ENCODE measurements at regions not wholly inside any gene's neighbourhood (a gene's known extent, or its start where the extent isn't known, plus 50 kb on each side); places are given as distances from the start of the nearest gene placed in this dataset.

GRCh38 chr3:102161384-102162006 is 273.3 kb upstream of the ZPLD1 start:
- no peak for DNase-seq

- no peak for DNase-seq
These were observed 272.6 kb upstream of the ZPLD1 start for GRCh38 chr3:102162251-102162650.

DNA sequence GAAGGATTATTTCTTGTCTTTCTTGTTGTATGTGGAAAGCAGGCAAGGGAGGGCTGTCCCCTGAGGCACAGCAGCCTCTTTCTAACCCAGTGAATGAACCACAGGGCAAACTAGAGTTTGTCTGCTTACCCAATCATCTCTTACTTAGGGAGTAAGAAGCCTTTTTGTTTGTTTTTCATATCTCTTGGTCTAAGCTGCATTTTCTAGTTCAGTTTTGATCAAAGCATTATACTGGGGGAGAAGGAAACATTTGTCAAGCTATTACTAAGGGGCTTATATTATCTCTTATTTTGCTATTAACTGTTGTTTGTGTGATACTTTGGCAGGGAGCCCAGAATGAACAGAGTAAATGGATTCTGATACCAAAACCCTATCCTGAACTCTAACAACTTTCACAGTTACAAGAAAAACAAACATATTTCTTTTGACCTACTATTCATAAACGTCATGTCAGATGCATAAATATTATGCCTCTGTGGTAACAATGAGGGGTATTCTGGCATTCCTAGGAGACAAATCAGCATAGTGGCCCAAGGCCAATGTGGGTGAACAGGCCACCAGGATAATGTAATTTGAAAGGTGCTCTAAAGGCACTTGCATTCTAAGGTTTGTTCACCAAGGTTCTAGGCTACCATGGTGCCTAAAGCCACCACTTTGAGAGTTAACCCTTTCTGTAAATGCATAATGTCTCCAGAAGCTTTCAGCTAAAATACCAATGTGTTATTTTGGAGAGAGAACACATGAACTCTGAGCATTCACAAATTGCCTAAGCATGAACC is 271.6 kb upstream of the ZPLD1 start:
- no peak for DNase-seq

- no peak for DNase-seq
These were observed 271.0 kb upstream of the ZPLD1 start for GRCh38 chr3:102163818-102164154.

- DNase-seq = no peak
These were observed 269.4 kb upstream of the ZPLD1 start for GRCh38 chr3:102165367-102165766.

- DNase-seq = no peak
These were observed 264.8 kb upstream of the ZPLD1 start for GRCh38 chr3:102169915-102170479.

DNA sequence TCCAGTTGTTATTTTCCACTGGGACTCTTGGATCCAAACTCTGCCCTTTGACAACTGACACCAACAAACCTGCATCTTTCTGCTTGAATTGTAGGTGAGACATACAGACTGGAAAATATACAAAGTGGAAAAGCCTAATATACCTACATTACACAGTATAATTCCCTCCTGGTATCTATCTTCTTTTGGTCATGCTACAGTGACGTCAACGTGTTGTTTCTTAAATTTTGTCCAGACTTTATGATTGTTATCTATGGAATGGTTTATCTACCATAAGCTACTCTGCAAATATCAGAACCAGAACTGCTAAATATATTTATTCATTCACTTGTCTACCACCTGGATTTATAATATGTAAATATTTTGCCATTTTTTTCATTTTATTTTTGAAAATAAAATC is 264.3 kb upstream of the ZPLD1 start:
- no peak for DNase-seq

DNA sequence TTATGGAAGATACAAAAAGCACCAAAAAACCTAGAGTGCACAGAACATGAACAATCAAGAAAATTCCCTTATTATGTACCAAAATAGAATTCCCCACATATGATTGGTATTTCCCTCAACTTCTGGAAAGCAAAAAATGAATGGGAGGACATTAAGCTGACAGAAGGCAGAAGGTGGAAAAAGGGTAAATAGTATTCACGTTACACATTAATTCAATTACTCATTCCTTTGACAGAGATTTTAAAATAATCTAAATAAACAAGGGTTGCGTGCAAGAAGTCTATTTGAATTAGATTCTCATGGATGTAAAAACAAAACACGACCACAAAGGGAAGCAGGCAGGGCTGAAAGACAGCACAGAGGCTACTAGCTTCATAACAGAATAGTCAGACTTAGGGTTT is 260.5 kb upstream of the ZPLD1 start:
- no peak for DNase-seq

GRCh38 chr3:102174832-102175374 is 259.9 kb upstream of the ZPLD1 start:
- no peak for DNase-seq

DNA sequence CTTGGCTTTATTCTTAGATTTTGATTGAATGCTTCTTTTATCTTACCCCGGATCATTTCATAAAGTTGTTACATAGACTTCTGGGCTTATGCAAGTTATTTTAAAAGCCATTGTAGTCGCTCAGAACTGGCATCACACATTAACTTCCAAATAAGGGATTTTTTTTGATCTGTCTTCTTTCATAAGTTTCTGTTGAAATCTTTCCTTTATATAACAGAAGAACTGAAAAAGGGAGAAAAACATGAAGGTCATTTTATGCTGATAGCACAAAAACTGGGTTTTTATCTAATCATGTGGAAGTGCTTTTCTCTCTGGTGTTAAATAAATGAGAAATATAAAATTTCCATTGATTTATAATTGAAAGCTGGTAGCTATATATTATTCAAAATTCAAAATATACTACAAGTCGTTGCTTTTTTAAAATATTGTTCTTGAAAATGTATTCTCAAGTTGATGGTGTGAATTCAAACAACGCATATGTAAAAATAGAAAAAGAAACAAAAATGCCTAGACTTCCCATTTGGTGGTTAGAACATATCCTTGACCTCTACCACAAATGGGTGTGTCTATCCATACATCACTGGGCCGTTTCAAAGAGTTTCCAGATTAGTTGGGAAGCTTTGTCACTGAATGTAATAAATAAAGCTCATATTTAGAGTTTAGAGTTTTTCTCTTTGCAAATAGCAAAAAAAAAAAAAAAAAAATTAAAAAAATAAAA is 258.3 kb upstream of the ZPLD1 start:
- no peak for DNase-seq

DNA sequence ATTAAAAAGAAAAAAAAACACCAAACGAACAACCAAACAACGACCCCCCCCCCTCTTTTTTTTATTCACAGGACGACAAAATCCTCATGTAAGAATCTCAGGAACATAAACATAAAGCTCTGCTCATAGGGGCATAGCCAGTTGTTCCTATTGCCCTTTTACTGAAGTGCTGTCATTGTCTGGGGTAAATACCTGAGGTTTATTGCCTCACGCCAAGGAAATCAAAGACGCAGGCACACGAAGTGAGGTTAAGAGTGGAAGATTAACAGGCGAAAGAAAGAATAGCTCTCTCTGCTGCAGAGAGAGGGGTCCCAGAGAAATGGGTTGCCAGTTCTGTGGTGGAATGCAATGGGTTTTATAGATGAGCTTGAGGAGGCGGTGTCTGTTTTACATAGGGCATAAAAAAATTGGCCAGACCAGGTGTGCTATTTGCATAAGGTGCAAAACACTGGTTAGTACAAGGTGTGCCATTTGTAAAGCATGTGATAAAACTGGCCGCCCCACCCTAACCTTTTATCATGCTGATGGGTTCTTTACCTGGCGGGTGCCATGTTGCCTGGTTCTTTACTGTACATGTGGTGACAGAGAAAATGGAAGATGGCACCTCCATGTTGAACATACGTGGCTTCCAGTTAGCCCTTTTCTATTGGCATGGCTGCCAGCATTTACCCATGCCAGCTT is 257.6 kb upstream of the ZPLD1 start:
- no peak for DNase-seq

DNA sequence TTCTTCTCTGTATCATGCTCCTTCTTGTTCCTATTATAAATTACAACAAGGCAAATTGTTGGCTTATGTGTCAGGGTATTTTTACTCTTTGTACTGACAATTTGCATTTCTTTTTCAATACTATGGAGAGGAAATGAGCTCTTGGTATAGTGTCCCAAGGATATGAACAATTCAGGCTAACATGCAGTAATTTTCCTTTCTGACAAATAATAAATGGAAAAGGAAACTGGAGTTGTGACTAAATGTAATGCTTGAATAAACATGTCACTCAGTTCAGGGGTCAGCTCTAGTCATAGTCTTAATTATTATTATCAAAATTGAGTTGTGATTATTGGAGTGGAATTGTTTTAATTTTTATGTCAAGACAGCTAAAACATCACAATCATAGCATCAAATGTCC is 256.0 kb upstream of the ZPLD1 start:
- DNase-seq = no peak

DNA sequence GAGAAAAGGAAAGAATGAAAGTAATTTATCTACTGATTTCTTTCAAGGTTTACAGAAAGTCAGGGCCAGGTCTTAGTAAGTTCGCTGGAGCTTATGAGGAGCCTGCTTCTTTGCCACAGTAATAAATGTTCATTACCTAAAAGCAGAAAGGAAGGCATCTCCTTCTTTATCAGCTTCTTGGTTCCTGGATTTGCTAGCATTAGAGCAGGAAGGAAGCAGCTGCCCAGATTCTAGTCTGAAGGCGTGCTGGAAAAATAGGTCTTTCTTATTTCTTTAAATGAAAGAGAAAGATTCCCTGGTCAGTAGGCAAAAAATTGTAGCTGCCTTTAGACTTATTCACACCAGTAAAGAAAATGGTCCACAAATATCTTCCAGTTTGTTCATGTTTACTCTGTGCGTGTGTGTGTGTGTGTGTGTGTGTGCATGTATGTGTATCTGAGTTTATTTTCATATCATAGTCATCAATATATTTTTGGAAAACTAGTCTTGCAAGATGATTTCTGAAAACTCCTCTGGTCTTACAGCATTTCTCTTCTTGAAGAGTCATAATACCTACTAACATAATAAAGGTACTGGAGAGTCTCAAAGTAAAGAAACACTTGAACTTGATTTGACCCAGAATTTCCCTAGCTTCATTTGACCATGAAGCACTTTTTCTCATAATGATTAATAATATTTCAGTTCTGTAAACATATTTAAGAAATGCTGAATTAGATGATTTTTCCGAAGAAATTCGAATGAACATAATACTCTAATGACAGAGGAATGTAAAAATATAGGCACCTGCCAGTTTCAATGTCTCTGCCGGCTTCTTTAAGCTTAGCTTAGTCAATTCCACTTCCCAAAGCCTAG is 255.3 kb upstream of the ZPLD1 start:
- no peak for DNase-seq

GRCh38 chr3:102180280-102180931 is 254.4 kb upstream of the ZPLD1 start:
- peak; percentile 7 for DNase-seq

GRCh38 chr3:102181175-102181920 is 253.5 kb upstream of the ZPLD1 start:
- no peak for DNase-seq

GRCh38 chr3:102182162-102182561 is 252.7 kb upstream of the ZPLD1 start:
- DNase-seq = no peak

DNA sequence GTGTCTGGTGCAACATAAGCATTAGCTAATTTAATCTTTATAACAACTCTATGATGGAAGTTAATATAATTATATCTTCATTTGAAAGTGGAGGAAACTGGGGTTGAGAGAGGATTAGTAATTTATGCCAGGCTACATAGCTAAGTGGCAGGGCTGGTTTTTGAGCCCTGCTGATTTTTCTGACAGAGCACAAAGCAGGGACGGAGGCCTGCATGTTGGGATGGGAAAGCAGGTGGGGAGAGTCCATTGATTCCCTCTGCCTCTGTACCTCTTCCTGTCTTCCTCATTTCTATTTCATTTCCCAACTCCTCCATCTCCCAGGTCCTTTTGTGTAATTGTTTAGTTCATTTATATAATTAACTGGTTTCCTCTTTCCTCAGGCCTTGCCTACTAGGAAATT is 251.6 kb upstream of the ZPLD1 start:
- DNase-seq = no peak

GRCh38 chr3:102183623-102184022 is 251.2 kb upstream of the ZPLD1 start:
- no peak for DNase-seq

- no peak for DNase-seq
These were observed 245.3 kb upstream of the ZPLD1 start for GRCh38 chr3:102189541-102189940.

GRCh38 chr3:102189956-102190723 is 244.7 kb upstream of the ZPLD1 start:
- no peak for DNase-seq
